ENCODE measurements at regions not wholly inside any gene's neighbourhood (a gene's known extent, or its start where the extent isn't known, plus 50 kb on each side); places are given as distances from the start of the nearest gene placed in this dataset.
"Not testable (repeated sequence)": the region's sequence is repeated elsewhere in the genome, so short reads cannot be mapped to it uniquely, and the experiment has no call there.

- WGBS, 2 donors: 70 to 82% methylated on average over 5 of the region's 5 CpGs
- no peak overlapping the region for H3K4me3 ChIP-seq (ENCODE audit: low read depth, poor library complexity, severe bottlenecking)
- intact Hi-C loops (cut with DNase I; ENCODE audit: low total_unique reads): no loop called here
- TF ChIP-seq CTCF (IDR thresholded peaks at IDR 0.05) (no peak), POLR2A (IDR thresholded peaks at IDR 0.05) (no peak)
- no peak for DNase-seq (ENCODE audit: low spot score in 2 of 2)
Observed at GRCh38 chr12:5280086-5280485, 151.8 kb upstream of the NTF3 start.

- DNase-seq (ENCODE audit: low spot score in 2 of 2); H3K4me3 ChIP-seq (ENCODE audit: low read depth, poor library complexity, severe bottlenecking); intact Hi-C loops (cut with DNase I; ENCODE audit: low total_unique reads): not testable (repeated sequence)
- 78 to 87% methylated on average over 15 to 17 of the region's 21 CpGs for WGBS, 2 donors
Observed at GRCh38 chr12:5290368-5290767, 141.5 kb upstream of the NTF3 start.

DNA sequence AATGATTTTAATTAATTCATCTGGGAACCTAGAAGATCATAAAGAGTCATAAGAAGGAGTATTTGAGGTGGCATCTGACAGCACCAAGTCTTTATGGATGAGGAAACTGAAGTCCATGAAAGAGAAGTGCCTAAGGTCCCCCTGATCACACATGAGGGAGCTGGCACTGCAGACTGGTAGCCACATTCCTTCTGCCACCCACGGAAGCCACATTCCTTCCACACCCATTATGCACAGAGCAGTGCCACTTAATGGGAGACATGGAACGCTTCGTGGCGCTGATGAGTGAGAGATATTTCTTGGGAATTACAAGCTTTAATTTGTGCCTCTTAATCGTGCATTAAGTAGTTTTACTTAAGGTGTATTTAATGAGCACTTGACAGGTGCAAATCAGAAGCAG lies 139.3 kb upstream of the NTF3 start:
- no peak overlapping the region for H3K4me3 ChIP-seq (ENCODE audit: low read depth, poor library complexity, severe bottlenecking)
- intact Hi-C loops (cut with DNase I; ENCODE audit: low total_unique reads): no loop called here
- 74% methylated on average over 5 of the region's 5 CpGs for WGBS, 2 donors
- TF ChIP-seq CTCF (IDR thresholded peaks at IDR 0.05) (no peak), POLR2A (IDR thresholded peaks at IDR 0.05) (no peak)
- no peak for DNase-seq (ENCODE audit: low spot score in 2 of 2)

DNA sequence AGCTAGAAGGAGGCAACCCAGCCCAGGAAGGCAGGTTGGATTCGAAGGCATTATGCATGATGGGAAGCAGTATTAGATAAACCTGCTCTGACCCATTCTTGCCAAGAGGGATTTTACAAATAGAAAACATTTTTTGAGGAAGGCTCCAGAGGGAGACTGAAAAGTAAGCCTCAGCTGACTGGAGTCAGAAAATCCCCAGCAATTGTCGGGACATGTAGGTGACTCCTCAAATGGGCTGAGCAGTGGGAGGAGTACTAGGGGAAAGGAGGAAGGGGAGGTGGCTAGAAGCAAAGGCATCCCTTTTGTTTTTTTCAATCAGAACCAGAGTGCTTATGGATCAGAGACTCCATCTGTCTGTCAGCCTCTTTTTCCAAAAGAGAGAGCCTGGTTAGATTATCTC lies 138.1 kb upstream of the NTF3 start:
- TF ChIP-seq CTCF (IDR thresholded peaks at IDR 0.05) (no peak), POLR2A (IDR thresholded peaks at IDR 0.05) (no peak)
- WGBS, 2 donors: 49 to 54% methylated on average over 2 of the region's 2 CpGs
- no peak overlapping the region for H3K4me3 ChIP-seq (ENCODE audit: low read depth, poor library complexity, severe bottlenecking)
- DNase-seq (ENCODE audit: low spot score in 2 of 2): no peak
- intact Hi-C loops (cut with DNase I; ENCODE audit: low total_unique reads): no loop called here

GRCh38 chr12:5294274-5295070 lies 137.4 kb upstream of the NTF3 start:
- DNase-seq (ENCODE audit: low spot score in 2 of 2): no peak
- TF ChIP-seq POLR2A (IDR thresholded peaks at IDR 0.05) (no peak), CTCF (IDR thresholded peaks at IDR 0.05) (no peak)
- WGBS, 2 donors: 85 to 86% methylated on average over 11 of the region's 11 CpGs
- intact Hi-C loops (cut with DNase I; ENCODE audit: low total_unique reads): no loop called here
- H3K4me3 ChIP-seq (ENCODE audit: low read depth, poor library complexity, severe bottlenecking): no peak overlapping the region

- intact Hi-C loops (cut with DNase I; ENCODE audit: low total_unique reads): no loop called here
- TF ChIP-seq CTCF (IDR thresholded peaks at IDR 0.05): no peak
- TF ChIP-seq POLR2A (IDR thresholded peaks at IDR 0.05): no peak
- H3K4me3 ChIP-seq (ENCODE audit: low read depth, poor library complexity, severe bottlenecking): no peak overlapping the region
- no peak for DNase-seq (ENCODE audit: low spot score in 2 of 2)
- WGBS, 2 donors: 49 to 53% methylated on average over 3 of the region's 3 CpGs
Observed at GRCh38 chr12:5295151-5295550, 136.8 kb upstream of the NTF3 start.

Data from lower leg skin (tissue), 4 donors.